HCT116 (cell line): ENCODE measurements at regions not wholly inside any gene's neighbourhood (a gene's known extent, or its start where the extent isn't known, plus 50 kb on each side); places are given as distances from the start of the nearest gene placed in this dataset.

ENCODE experiments used
- CTCF ChIP-seq, 3 experiments: fragments of 200-600 bp in 1 of 3; sonication (generic) in 1 of 3; IDR thresholded peaks in 2 of 3; conservative IDR thresholded peaks in 1 of 3; 2 replicates each; pipeline ENCODE4 v1.5.1; 2012 to 2017; ENCODE audit warnings: low read depth in 2 of 3, low read length in 2 of 3, antibody characterized with exemption in 1 of 3, borderline replicate concordance in 1 of 3, control low read depth in 1 of 3, mild to moderate bottlenecking in 1 of 3, mixed read lengths in 1 of 3, mixed run types in 1 of 3, moderate library complexity in 1 of 3; ENCODE audit not compliant: insufficient read depth in 1 of 3
- EZH2 ChIP-seq: fragments of 200-600 bp; sonication (generic); IDR thresholded peaks from 2 replicates; pipeline ENCODE4 v1.6.1; 2017; ENCODE audit warnings: antibody characterized with exemption, mixed run types
- POLR2A ChIP-seq: IDR thresholded peaks from 2 replicates; pipeline ENCODE4 v1.7.0; 2011; ENCODE audit warnings: borderline replicate concordance; ENCODE audit not compliant: insufficient read depth, insufficient read length; ENCODE audit errors: extremely low read depth

DNA sequence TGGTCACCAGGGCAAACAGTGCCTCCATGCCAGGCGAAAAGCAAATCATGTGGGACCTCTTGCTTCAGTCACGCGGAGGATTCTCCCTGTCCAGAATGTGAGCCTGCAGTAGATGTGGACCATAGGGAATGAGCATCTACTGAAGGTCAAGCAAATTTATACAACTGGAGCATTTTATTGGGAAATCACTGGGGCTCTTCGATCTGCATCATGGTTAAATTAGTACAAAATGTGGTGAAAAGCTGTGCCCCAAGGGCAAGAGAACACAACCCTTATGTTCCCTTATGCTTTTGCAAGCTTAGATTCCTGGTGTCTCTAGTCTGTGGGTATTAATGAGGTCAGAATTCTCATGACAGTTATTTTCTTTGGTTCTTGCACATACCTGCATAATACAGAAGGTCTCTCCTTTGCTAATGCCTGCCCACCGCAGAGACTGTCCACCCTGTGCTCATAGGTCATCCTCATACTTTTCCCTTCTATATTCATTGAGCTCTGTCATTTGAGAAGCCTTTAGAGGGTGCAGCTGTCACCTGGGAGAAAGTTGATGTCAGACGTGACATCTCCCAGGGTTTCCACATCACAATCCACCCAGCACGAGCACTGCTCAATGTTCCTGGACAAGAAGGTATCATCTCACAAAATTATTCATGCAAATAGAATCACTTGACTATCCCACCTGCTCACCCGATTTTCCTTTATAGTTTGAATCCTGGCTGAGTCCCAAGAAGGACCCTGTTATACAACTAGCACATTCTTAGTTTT is 111.7 kb downstream of the NXNL2 start:
- TF ChIP-seq EZH2 (no peak), CTCF (IDR thresholded peaks at IDR 0.05 in 2 of 3, conservative IDR thresholded peaks at IDR 0.05 in 1 of 3; ENCODE audit: borderline replicate concordance in 1 of 3, insufficient read depth in 1 of 3, low read depth in 2 of 3, low read length in 2 of 3) (no peak), POLR2A (no peak)
